ENCODE measurements at regions not wholly inside any gene's neighbourhood (a gene's known extent, or its start where the extent isn't known, plus 50 kb on each side); places are given as distances from the start of the nearest gene placed in this dataset.

- TF ChIP-seq CTCF (optimal IDR thresholded peaks at IDR 0.05 in 1 of 3, IDR thresholded peaks at IDR 0.05 in 1 of 3, conservative IDR thresholded peaks at IDR 0.05 in 1 of 3; ENCODE audit: extremely low read depth in 1 of 3, insufficient read depth in 2 of 3, low read length in 3 of 3) (no peak), EZH2 (IDR thresholded peaks at IDR 0.05; ENCODE audit: low read length) (no peak)
These were observed 91.1 kb upstream of the FUT8 start for GRCh38 chr14:65321370-65321875.

Measured in keratinocyte (primary cell).